Progenitor cell of endocrine pancreas (in vitro differentiated cells): ENCODE measurements at regions not wholly inside any gene's neighbourhood (a gene's known extent, or its start where the extent isn't known, plus 50 kb on each side); places are given as distances from the start of the nearest gene placed in this dataset.

Experiments used
- DNase-seq: peaks from one replicate; pipeline ENCODE4 v3.0.0; 2021; ENCODE audit warnings: low spot score; ENCODE audit not compliant: unreplicated experiment
- H3K27ac Mint-ChIP-seq: 2 replicates; pipeline ENCODE4 v1.8.0; 2021; ENCODE audit warnings: mild to moderate bottlenecking, moderate library complexity, mixed read lengths
- H3K27me3 Mint-ChIP-seq: 2 replicates; pipeline ENCODE4 v1.8.0; 2021; ENCODE audit warnings: mixed read lengths
- H3K36me3 Mint-ChIP-seq: 2 replicates; pipeline ENCODE4 v1.8.0; 2022; ENCODE audit warnings: mixed read lengths; ENCODE audit not compliant: insufficient read depth
- H3K4me1 Mint-ChIP-seq: 2 replicates; pipeline ENCODE4 v1.8.0; 2021; ENCODE audit warnings: low read depth, mixed read lengths
- H3K4me3 Mint-ChIP-seq: 2 replicates; pipeline ENCODE4 v1.8.0; 2021; ENCODE audit warnings: low read depth, mild to moderate bottlenecking, moderate library complexity, mixed read lengths
- H3K9me3 Mint-ChIP-seq: 2 replicates; pipeline ENCODE4 v1.8.0; 2021; ENCODE audit warnings: low read depth, mixed read lengths
- CTCF ChIP-seq: fragments of 200-600 bp; sonication (generic); IDR thresholded peaks from one replicate; pipeline ENCODE4 v1.5.0; 2021; ENCODE audit warnings: antibody characterized with exemption, mild to moderate bottlenecking; ENCODE audit not compliant: unreplicated experiment

- no peak overlapping the region for H3K27ac Mint-ChIP-seq
- DNase-seq = no peak
These were observed 108.0 kb upstream of the PDE7B start for GRCh38 chr6:135743476-135743875.

GRCh38 chr6:135748189-135748588, 103.3 kb upstream of the PDE7B start:
- no peak for TF ChIP-seq CTCF
- H3K9me3 Mint-ChIP-seq = no peaks in the 10 kb centered on the region
- H3K36me3 Mint-ChIP-seq = no peaks in the 10 kb centered on the region

More at GRCh38 chr6:135743476-135743875, 108.0 kb upstream of the PDE7B start:
- Mint-ChIP-seq H3K4me3 (no peak overlapping the region), H3K9me3 (no peaks in the 10 kb centered on the region), H3K36me3 (no peaks in the 10 kb centered on the region), H3K27me3 (no peaks in the 10 kb centered on the region), H3K4me1 (peaks cover 1% of the 10 kb centered on the region)
- peak; percentile 20 for TF ChIP-seq CTCF

DNA sequence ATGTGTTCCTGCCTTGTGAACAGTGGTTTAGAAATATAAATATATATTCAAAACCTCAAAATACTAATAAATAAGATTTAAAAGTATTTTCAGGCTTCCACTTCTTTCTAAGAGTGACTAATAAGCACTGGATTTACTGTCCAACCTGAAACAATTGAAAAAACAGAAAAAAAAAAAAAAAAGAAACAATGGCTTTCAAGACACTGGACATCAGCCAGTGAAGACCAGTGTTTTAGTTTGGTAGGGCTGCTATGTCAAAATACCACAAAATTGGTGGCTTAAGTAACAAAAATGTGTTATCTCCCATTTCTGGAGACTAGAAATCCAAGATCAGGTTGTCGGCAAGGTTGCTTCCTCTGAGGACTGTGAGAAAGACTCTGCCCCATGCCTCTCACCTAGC, 101.4 kb upstream of the PDE7B start:
- TF ChIP-seq CTCF = no peak
- Mint-ChIP-seq H3K4me3 (no peak overlapping the region), H3K9me3 (no peaks in the 10 kb centered on the region), H3K36me3 (no peaks in the 10 kb centered on the region), H3K4me1 (no peaks in the 10 kb centered on the region), H3K27me3 (no peaks in the 10 kb centered on the region), H3K27ac (no peak overlapping the region)
- DNase-seq = no peak

More at GRCh38 chr6:135748189-135748588, 103.3 kb upstream of the PDE7B start:
- no peak for DNase-seq
- no peaks in the 10 kb centered on the region for H3K4me1 Mint-ChIP-seq
- no peak overlapping the region for H3K4me3 Mint-ChIP-seq
- no peak overlapping the region for H3K27ac Mint-ChIP-seq
- no peaks in the 10 kb centered on the region for H3K27me3 Mint-ChIP-seq

GRCh38 chr6:135753196-135753595, 98.3 kb upstream of the PDE7B start:
- Mint-ChIP-seq H3K4me3 (no peak overlapping the region), H3K27ac (no peak overlapping the region), H3K9me3 (no peaks in the 10 kb centered on the region), H3K36me3 (no peaks in the 10 kb centered on the region), H3K27me3 (no peaks in the 10 kb centered on the region), H3K4me1 (no peaks in the 10 kb centered on the region)
- DNase-seq = no peak
- no peak for TF ChIP-seq CTCF

DNA sequence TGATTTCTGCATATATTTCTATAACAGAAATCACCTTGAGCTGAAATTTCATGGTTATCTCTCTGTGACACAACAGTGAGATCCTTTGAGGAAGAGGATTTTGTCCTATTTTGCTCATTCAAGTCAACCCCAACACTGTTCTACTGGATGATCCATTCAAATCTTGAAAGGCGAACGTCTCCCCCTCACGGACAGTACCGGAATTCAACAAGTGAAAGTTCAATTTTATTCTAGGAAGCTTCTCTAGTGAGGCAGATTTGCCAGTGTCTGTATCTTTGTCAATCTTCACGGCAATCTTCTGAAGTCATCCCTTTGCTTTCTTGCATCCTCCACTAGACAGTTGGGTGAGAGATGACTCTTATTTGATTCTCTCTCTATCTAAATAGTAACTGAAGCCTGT, 91.7 kb upstream of the PDE7B start:
- no peaks in the 10 kb centered on the region for H3K4me1 Mint-ChIP-seq
- no peak overlapping the region for H3K4me3 Mint-ChIP-seq
- H3K36me3 Mint-ChIP-seq = no peaks in the 10 kb centered on the region

More for the DNA sequence above, 91.7 kb upstream of the PDE7B start:
- Mint-ChIP-seq H3K9me3 (no peaks in the 10 kb centered on the region), H3K27me3 (no peaks in the 10 kb centered on the region), H3K27ac (no peak overlapping the region)
- no peak for TF ChIP-seq CTCF
- no peak for DNase-seq
